GM18519 (cell line): ENCODE measurements at regions not wholly inside any gene's neighbourhood (a gene's known extent, or its start where the extent isn't known, plus 50 kb on each side); places are given as distances from the start of the nearest gene placed in this dataset.
"Not testable (repeated sequence)": the region's sequence is repeated elsewhere in the genome, so short reads cannot be mapped to it uniquely, and the experiment has no call there.

ENCODE experiments used
- ATAC-seq: cut with Tn5 transposase; IDR thresholded peaks from one replicate; pipeline ENCODE4 v1.9.1; 2021; ENCODE audit warnings: mild to moderate bottlenecking, moderate library complexity; ENCODE audit not compliant: unreplicated experiment, low FRiP score

DNA sequence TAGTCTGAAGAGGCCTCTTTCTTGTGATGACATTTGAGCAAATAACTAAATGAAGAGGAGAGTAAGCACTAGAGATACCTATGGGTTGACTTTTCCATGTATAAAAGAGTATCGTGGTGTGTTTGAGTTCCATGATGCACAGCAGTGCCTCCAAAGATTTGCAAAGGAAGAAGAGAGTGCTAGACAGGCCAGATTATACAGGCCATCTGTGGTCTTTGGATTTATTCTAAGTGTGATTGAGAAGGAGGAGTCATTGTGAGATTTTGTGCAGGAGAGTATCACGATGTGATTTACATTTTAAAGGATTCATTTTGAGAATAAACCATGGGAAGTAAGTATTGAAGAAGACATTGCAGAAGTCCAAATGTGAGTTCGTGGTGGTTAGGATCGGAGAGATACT lies 695.9 kb upstream of the FAM98A start:
- ATAC-seq = no peak

- ATAC-seq = peak; percentile 63
Observed at GRCh38 chr2:34291076-34291475, 692.0 kb upstream of the FAM98A start.

GRCh38 chr2:34288016-34288415 lies 688.9 kb upstream of the FAM98A start:
- ATAC-seq = no peak

DNA sequence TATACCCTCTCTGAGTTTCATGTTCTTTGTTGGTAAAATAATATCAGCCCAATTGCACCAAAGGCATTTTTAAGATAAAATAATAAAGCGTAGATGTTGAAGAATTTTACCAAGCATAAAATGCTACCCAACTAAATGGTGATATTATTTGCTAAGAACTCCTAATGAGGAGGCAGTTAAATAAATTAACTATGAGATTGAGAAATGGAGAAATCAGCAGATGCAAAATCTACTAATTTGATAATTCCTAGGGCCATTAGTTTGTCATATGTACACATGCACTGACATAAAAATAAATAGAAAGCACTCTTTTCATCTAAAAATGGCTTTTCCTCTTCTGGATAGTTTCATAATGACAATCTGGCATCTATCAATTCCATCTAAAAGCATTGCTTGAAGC lies 681.5 kb upstream of the FAM98A start:
- ATAC-seq = no peak

DNA sequence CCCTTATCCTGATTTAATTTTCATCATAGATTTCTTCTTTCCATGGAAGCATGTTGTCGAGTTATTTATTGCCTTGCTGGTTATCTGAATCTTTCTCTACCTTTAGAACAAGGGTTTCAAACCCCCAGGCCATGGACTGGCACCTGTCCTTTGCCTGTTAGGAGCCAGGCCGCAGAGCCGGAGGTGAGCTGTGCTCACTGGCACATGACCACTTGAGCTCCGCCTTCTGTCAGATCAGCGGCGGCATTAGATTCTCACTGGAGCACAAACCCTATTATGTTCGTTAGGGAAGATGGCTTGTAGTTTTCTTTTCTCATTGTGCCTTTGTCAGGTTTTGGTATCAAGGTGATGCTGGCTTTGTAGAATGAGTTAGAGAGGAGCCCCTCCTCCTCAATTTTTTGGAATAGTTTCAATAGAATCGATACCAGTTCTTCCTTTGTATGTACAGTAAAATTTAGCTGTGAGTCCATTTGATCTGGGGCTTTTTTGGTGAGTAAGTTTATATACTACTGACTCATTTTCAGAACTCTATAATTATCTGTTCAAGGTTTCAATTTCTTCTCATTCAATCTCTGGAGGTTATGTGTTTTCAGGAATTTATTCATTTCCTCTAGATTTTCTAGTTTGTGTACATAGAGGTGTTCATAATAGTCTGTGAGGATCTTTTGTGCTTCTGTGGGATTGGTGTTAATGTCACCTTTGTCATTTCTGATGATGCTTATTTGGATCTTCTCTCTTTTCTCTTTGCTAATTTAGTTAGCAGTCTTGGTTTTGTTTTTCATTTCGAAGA lies 668.0 kb upstream of the FAM98A start:
- ATAC-seq = peak; percentile 97

DNA sequence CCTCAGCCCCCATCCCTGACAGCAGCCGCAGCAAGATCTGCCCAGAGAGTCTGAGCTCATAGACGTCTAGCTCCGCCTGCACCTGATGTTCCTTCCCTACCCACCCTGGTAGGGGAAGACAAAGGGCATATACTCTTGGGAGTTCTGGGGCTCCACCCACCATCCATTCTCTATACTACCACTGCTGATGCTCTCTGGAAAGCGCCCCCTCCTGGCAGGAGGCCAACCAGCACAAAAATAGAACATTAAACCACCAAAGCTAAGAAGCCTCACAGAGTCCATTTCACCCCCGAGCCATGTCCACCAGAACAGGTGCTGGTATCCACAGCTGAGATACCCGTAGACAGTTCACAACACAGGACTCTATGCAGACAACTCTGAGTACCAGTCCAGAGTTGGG lies 662.6 kb upstream of the FAM98A start:
- ATAC-seq = no peak

DNA sequence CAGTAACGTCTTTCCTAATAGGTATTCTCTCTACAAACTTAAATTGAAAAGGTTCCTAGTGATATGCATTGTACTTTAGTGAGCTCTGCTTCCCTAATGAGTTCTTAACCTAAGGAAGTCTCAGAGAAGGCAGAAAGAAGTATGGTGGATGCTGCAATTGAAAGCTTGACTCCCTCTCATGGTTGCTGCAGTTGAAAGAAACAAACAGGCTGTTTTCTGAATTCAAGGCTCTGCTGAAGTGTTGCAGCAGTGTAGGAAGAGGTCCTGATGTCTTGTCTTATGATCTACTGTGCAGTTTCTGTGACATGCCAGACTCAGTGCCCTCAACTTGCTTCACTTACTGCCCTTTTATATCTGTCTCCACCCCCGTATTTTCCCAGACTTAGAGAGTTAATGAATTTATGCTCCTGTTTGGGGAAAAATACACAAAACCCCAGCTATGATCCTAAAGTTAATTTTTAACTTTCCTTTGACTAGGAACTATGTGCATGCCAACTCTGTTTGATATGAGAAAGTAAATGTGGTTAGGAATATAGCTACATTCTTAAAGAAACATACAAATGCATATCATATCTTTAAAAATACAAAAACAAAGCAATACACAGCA lies 655.3 kb upstream of the FAM98A start:
- no peak for ATAC-seq

DNA sequence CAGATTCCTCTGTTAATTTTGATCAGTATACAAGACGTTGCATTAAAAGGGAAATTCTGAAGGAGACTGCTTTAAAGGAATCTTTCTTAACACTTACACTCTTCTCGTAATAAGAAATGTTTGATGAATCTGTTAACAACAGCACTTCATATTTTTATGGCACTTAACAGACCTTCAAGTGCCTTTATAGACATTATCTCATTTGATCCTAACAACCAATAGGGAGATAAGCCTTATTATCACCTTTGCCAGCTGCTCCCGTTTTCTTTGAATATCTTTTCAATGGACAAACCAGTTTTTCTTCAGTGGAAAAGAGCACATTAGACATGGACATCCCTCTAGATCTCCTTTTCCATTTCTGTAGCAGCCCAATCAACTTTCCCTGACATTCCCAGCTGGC lies 653.0 kb upstream of the FAM98A start:
- no peak for ATAC-seq

DNA sequence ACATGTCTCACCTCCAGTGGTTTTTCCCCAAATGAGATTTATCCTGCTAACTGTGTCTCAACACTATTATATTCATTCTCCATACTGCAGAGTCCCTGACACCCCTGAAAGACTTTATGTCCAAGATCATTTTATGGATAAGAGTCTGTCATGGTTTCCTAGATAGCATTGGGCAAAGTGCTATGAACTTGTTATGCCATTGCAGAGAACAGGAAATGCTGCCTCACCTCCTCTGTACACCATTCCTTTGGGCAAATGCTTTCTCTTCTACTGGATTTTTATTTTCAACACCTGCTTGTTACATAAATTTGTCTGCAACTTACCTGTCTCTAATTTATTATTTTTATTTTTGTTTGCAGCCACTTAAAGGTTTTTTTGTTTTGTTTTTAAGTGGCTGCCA lies 652.5 kb upstream of the FAM98A start:
- ATAC-seq = no peak

DNA sequence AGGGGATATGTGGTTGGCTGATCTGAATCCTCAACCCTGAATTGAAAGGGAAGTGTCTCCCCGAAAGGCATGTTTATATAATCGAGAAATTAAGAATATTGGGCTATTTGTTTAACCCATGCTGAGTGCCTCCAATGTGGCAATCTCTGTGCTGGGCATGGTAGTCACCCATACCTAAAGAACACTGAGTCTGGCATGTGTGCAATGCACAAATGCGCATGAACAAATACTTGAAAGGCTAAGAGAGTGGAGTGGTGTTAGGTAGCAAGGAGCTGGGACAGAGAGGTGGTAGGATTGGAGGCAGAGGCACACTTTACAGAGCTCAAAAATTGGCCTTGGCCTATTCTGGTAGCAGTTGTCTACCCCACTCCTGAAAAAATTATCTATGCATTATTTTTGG lies 645.1 kb upstream of the FAM98A start:
- ATAC-seq = no peak

DNA sequence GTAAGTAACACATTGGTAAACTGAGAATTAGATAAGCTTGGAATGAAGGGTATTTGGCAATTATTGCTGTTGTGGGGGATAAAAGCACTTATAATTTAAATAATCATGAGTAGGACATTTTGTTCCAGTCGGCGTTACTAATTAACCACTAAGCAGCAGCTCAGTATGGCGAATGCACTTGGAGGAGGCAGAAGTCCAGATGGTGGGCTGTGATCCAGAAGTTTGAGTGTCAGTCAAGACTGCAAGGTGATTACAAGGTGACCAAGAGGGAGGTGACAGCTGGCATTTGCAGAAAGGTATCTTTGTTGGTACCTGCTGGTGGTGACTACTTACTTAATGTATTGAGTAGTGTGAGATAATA lies 643.6 kb upstream of the FAM98A start:
- ATAC-seq = no peak

GRCh38 chr2:34241905-34242762 lies 643.0 kb upstream of the FAM98A start:
- no peak for ATAC-seq

DNA sequence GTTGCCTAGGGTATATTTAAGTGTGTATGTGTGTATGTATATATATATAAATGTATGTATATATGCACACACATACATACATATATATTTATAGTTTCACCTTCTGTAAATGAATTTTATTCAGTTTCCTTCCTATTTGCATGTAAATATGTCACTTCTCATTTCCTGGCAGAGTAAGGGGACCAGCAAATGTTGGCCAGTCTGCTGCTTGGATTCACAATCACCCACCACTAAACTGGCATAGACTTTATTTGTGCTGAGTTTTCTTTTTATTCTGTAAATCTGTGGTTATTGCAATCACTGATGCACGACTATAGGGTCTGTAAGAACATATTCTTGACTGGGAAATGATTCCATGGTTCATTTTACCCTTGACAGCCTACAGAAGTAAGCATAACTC lies 640.4 kb upstream of the FAM98A start:
- ATAC-seq = no peak

- no peak for ATAC-seq
Observed at GRCh38 chr2:34234823-34235222, 635.7 kb upstream of the FAM98A start.

DNA sequence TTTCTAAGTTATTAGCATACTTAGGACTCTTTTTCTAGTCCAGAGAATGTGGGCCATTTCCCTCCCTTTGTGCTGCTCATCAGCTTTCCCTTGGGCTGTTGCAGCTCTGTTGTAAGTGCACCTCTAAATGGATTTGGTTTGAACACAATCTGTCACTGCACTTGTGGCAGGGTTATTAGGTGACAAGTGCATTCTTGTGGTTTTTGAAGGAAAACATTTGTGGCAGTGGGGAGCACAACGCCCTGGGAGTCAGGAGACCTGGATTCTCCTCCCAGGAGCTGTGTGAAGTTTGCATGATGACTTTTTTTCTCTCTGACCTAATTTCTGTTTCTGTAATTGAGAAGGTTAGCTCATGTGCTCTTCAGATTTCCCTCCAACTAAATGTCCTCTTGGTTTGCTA lies 630.9 kb upstream of the FAM98A start:
- no peak for ATAC-seq

DNA sequence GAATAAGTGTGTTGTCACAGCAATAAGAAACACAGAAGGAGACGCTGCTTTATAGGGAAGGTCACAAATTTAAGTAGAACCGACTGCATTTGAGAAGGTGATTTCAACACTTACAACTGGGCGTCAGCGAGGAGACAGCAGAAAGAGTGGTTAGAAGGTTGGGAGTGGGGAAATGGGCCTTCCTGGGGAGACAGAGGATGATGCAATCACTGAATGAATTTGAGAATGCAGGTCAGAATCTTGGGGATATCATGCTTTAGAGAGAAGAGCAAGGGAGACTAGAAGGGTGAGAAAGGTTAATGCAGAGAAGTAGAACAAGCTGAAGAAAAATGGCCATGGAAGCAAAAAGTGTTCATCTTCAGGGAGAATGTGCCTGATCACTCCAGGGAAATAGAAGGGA lies 616.1 kb upstream of the FAM98A start:
- ATAC-seq = no peak

DNA sequence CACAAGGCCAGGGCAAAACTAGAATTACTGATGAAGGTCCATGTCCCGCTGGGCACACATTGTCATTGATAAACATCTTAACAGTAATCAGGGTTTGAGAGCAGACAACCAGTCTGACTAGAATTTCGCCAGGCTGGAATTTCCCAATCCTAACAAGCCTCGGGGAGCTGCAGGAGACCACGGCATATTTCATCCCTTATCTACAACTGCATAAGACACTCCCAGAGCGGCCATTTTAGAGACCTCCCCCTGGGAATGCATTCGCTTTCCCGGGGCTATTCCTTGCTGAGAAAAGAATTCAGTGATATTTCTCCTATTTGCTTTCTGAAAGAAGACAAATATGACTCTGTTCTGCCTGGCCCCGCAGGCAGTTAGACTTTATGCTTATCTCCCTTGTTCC lies 611.3 kb upstream of the FAM98A start:
- not testable (repeated sequence) for ATAC-seq

DNA sequence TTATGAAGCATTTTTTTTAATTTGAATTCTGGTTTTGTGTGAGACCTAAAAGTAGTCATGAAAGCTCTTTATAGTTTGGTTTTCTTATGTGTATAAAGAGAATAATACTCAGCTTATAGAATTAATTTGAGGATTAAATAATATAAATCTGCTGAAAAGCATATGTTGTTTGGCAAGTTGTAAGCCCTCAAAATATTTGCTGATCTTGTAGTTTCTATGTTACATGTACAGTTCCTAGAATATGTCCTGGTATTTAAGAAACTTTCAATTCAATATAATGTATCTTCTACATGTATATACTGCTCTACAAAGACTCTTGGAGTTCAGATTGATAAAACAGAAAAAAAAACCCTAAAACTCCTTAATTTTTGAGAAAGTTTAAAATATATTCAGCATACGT lies 605.5 kb upstream of the FAM98A start:
- ATAC-seq = no peak

DNA sequence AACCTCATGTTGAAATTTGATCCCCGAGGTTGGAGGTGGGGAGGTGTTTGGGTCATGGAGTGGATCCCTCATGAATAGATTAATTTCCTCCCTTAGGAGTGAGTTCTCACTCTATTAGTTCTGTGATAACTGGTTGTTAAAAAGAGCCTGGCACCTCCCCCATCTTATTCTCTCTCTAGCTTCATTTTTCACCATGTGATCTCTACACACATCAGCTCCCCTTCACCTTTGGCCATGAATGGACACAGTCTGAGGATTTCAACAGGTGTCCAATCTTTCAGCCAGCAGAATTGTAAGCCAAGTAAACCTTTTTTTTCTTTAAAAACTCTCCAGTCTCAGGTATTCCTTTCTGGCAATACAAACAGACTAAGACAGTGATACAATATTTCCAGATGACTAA lies 602.0 kb upstream of the FAM98A start:
- no peak for ATAC-seq

GRCh38 chr2:34199971-34200370 lies 600.9 kb upstream of the FAM98A start:
- ATAC-seq = no peak

DNA sequence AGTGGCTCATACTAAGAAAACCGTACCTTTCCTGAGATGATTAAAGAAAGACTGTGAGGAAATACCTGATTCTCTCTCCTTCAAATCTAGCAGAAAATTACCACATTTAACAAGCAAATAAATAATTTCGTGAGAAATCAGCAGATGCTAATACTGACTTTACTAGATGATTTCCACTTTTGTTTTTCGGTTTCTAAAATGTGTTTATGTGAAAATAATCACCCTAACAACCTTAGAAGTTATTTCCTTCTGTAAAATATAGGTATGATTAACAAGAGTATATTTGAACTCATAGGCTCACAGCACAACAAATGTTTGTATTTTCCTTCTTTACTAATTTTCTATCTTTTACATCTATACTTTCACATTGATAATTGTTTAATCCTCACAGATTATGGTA lies 594.1 kb upstream of the FAM98A start:
- no peak for ATAC-seq
